ENCODE measurements at regions not wholly inside any gene's neighbourhood (a gene's known extent, or its start where the extent isn't known, plus 50 kb on each side); places are given as distances from the start of the nearest gene placed in this dataset.
"Not testable (repeated sequence)": the region's sequence is repeated elsewhere in the genome, so short reads cannot be mapped to it uniquely, and the experiment has no call there.

DNA sequence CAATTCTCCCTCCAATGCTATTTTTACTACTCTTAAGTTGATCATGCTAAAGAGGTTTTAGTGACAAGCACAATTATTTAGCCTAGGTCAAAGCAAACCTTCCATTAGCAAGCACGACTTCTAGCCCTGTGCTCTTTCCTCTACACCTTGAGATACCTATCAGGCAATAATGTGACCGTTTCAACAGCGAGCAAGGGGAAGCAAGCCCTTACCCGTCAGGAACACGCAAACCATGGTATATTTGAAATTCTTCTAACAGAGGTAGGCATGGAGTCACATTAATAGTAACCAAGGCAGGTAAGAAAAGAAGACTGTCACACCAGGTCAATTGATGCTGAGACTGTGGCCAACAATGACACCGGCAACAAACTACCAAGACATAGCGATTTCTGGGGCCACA, 68.9 kb upstream of the VGLL4 start:
- DNase-seq (ENCODE audit: low spot score) = no peak

DNA sequence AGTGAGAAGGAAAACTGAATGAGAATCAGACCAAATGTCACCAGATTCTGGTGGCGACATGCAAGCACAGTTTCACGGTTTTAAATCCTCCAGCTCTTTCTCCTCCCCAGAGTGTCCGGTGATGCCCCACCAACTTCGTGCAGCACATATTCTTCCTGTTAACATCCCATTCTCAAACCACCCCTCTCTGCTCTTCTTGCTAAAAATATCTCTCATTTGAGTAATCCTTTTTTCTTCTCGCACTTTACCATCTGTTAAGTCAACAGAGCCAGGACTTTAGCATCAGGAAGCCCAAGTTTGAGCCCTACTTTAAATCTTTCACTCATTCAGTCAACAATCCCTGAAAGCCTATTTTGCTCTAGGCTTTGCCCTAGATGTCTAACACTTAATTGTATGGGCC, 68.2 kb upstream of the VGLL4 start:
- DNase-seq (ENCODE audit: low spot score) = no peak

DNA sequence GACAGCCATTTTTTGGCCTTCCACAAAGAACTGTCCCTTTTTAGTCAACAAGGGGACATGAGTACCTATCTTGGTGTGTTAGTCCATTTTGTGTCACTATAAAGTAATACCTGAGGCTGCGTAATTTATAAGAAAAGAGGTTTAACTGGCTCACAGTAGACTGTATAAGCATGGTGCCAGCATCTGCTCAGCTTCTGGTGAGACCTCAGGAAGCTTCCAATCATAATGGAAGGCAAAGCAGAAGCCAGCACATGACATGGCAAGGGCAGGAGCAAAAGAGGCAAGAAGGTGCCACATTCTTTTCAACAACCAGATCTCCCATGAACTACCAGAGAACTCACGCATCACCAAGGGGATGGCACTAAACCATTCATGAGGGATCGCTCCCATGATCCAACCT, 66.1 kb upstream of the VGLL4 start:
- no peak for DNase-seq (ENCODE audit: low spot score)

DNA sequence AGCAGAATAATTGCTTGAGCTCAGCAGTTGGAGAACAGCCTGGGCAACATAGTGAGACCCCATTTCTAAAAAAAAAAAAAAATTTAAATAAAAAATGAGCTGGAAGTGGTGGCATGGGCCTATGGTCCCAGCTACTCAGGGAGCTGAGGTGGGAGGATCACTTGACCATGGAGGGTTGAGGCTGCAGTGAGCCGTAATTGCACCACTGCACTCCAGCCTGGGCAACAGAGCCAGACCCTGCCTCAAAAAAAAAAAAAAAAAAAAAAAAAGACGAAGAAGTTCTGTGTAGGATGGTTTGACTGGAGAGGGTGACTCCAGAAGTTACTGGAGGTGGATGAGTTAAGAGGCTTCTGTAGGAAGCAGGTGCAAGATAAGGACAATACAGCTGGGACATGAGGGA, 63.4 kb upstream of the VGLL4 start:
- DNase-seq (ENCODE audit: low spot score) = not testable (repeated sequence)

DNA sequence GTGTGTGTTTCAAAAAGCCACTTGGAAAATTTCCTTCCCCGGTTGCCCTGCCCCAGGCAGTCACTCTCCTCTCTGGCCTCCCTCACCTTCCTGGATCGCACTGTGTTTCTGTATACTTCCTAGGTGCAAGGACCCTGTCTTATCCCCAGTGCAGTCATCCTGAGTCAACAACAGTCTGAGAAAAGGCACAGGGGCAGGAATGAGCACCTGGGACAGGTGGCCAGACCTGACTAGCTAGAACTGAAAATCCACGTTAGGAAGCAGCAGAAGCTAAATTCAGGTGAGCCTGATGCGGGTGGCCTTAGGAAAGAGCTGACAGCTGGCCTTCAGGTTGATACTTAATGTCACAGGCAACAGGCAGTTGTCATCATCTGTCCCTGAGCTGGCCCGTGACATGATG, 62.9 kb upstream of the VGLL4 start:
- no peak for DNase-seq (ENCODE audit: low spot score)

DNA sequence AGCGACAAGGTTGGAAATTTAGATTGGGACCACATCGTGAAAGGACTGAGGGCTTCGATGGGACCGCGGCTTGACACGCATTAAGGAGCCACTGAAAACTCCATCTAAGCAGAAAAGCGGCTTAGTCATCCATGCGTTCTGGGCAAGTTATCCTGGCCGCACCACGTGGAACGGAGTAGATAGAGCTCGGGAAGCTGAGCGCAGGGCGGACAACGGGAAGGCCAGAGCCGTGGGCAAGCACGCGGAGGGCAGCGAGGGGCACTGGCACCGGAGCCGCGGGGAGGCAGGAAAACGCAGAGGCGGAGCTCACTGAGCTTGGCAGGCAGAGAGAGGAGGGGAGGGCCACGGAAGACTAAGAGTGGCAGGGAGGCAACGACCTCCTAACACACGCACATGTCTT, 61.3 kb upstream of the VGLL4 start:
- DNase-seq (ENCODE audit: low spot score) = no peak

DNA sequence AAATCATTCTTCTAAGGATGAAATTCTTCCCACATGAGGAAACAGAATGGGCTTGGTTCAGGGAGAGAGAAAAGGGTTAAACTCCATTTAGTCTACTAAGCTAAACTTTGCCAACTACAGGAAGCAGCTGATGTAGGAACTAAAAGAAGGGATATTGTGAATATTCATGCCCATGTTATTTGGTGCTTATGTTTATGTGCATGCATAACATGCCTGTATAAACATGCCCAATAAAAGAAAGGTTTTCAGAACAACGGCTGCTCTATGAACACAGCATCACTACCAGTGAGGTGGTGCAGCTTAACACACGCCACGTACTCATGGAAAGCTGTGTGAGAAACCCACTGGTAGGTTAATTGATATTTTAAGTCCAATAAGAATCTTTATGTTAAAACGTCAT, 59.4 kb upstream of the VGLL4 start:
- DNase-seq (ENCODE audit: low spot score) = no peak

DNA sequence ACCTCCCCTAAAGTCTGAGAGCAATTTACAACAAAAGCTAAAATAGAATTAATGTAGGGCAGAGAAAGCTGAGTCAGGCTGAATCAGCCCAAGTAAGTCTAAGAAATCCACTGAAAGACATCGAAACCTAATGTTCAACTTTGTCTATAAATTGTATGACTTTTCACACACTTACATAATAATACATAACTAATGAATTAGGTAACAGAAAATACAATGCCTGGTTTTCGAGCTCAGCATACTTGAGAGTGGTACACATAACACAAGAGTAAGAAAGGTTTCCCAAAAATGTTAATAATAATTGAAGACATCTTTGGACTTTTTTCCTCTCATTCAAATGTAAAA, 55.3 kb upstream of the VGLL4 start:
- DNase-seq (ENCODE audit: low spot score) = no peak

DNA sequence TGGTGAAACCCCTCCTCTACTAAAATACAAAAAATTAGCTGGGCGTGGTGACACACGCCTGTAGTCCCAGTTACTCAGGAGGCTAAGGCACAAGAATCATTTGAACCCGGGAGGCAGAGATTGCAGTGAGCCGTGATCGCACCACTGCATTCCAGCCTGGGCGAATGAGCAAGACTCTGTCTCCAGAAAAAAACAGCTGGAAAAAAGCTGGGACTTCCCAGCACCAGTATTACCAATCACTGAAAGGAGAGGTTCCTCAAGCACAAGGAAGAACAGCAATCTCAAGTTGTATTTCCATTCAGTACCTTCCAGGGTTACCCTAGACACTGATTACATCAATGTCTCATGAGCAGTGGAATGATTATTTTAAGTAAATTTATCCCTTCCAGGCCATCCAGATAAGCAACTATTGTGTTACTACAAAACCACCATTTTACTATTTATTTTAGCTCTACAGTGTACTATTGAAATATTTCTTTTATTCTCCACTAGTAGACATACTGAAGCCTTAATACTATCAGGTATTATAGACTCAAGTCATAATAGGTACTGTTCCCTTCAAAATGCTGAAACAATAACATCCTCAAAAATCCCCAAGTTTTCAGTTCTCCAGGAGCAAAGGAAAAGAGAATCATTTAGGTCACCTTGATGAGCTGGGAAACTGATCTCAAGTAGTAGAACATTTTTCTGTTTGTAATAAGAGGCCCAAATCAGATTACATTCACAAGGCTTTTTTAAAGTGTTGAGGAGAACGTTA, 54.8 kb upstream of the VGLL4 start:
- no peak for DNase-seq (ENCODE audit: low spot score)

DNA sequence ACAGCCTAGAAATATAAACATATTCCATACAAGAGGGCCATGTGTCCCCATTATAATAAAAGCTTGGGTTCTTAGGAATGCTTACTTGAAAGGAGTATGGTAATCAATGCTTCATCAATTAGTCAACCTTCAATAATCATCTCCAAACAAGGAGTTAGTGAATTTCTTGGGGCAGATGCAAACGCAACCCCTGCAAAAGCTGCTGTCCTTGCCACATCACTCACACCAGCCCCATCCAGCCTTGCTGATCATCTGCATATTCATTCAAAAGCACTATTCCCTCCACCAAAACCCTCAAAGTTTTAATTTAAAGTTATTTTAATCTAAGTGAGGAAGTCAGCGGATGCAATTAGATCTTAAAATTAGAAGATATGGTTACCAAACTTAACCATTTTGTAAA, 54.0 kb upstream of the VGLL4 start:
- DNase-seq (ENCODE audit: low spot score) = no peak

DNA sequence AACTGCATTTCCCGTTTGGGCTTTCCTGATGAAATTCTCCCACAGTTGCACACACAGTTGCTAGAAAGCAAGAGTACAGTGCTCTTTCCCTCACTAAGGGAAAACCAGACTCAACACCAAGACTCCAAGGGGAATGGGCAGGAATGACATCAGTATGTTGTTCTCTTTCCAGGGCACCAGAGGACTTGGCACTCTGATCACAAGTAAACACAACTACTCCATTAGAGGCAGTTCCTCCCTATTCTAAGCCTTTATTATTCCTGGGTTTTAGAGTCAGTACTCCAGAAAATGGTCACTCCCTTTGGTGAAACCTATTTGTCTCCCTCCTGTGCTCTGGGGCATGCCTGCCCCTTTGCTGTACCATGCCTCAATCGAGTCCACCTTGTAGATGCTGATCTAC, 52.3 kb upstream of the VGLL4 start:
- no peak for DNase-seq (ENCODE audit: low spot score)

Data from CD4-positive, alpha-beta T cell treated with Interleukin-6 at 100 ng/mL for 8 hours (primary cell).